Neuronal stem cell (in vitro differentiated cells): ENCODE measurements at regions not wholly inside any gene's neighbourhood (a gene's known extent, or its start where the extent isn't known, plus 50 kb on each side); places are given as distances from the start of the nearest gene placed in this dataset.
"Not testable (repeated sequence)": the region's sequence is repeated elsewhere in the genome, so short reads cannot be mapped to it uniquely, and the experiment has no call there.

Experiments used
- DNase-seq: peaks from one replicate; pipeline ENCODE4 v3.0.0-alpha.2; 2013; ENCODE audit warnings: low spot score
- H2AFZ ChIP-seq: one replicate; pipeline ENCODE4 v1.6.1; 2013; ENCODE audit warnings: mild to moderate bottlenecking, low read length, inconsistent platforms
- H2AK5ac ChIP-seq: 2 replicates; pipeline ENCODE4 v1.6.1; 2013; ENCODE audit warnings: low read depth, mild to moderate bottlenecking, inconsistent platforms, low read length, moderate library complexity, mixed read lengths
- H2BK120ac ChIP-seq: 2 replicates; pipeline ENCODE4 v1.6.1; 2013; ENCODE audit warnings: low read depth, mild to moderate bottlenecking, inconsistent platforms, low read length, moderate library complexity, mixed read lengths
- H2BK12ac ChIP-seq: one replicate; pipeline ENCODE4 v1.6.1; 2013; ENCODE audit warnings: low read length, inconsistent platforms
- H2BK15ac ChIP-seq: 2 replicates; pipeline ENCODE4 v1.6.1; 2013; ENCODE audit warnings: mild to moderate bottlenecking, low read length, inconsistent platforms, mixed read lengths
- H2BK5ac ChIP-seq: one replicate; pipeline ENCODE4 v1.6.1; 2013; ENCODE audit warnings: inconsistent platforms, mild to moderate bottlenecking, low read length, moderate library complexity
- H3K14ac ChIP-seq: one replicate; pipeline ENCODE4 v1.6.1; 2013; ENCODE audit warnings: low read length, inconsistent platforms
- H3K18ac ChIP-seq: 2 replicates; pipeline ENCODE4 v1.6.1; 2013; ENCODE audit warnings: low read length, inconsistent platforms
- H3K23ac ChIP-seq: 2 replicates; pipeline ENCODE4 v1.6.1; 2013; ENCODE audit warnings: low read depth, mild to moderate bottlenecking, mixed read lengths, low read length, inconsistent platforms; ENCODE audit not compliant: poor library complexity
- H3K27ac ChIP-seq: replicated peaks from 3 replicates; pipeline ENCODE4 v1.5.1; 2013; ENCODE audit warnings: low read length, inconsistent platforms
- H3K27me3 ChIP-seq, 3 experiments: 2 replicates each; pipeline ENCODE4 v1.6.1; 2013; ENCODE audit warnings: low read length in 3 of 3, mild to moderate bottlenecking in 2 of 3, inconsistent platforms in 1 of 3, low read depth in 1 of 3, mixed read lengths in 1 of 3, moderate library complexity in 1 of 3; ENCODE audit not compliant: control insufficient read depth in 3 of 3, insufficient read depth in 3 of 3
- H3K36me3 ChIP-seq, 2 donors: replicated peaks in 1 of 2; 2 replicates each; pipeline ENCODE4 v1.6.1; 2013; ENCODE audit warnings: low read length in 2 of 2; ENCODE audit not compliant: control insufficient read depth in 2 of 2, insufficient read depth in 2 of 2
- H3K4ac ChIP-seq: 2 replicates; pipeline ENCODE4 v1.6.1; 2013; ENCODE audit warnings: inconsistent platforms, mild to moderate bottlenecking, low read length, moderate library complexity
- H3K4me1 ChIP-seq, 2 donors: 1 replicate in 1 of 2; 2 replicates in 1 of 2; pipeline ENCODE4 v1.6.1; 2013; ENCODE audit warnings: low read length in 2 of 2, low read depth in 1 of 2; ENCODE audit not compliant: control insufficient read depth in 2 of 2, insufficient read depth in 1 of 2
- H3K4me2 ChIP-seq: one replicate; pipeline ENCODE4 v1.6.1; 2013; ENCODE audit warnings: mild to moderate bottlenecking, low read length, inconsistent platforms; ENCODE audit not compliant: insufficient read depth, poor library complexity, severe bottlenecking
- H3K4me3 ChIP-seq, 2 donors: 2 replicates each; pipeline ENCODE4 v1.5.1; 2013; ENCODE audit warnings: low read length in 2 of 2, mild to moderate bottlenecking in 2 of 2, inconsistent platforms in 1 of 2, moderate library complexity in 1 of 2
- H3K79me1 ChIP-seq: one replicate; pipeline ENCODE4 v1.6.1; 2013; ENCODE audit warnings: low read depth, mild to moderate bottlenecking, inconsistent platforms, low read length, moderate library complexity
- H3K9ac ChIP-seq: one replicate; pipeline ENCODE4 v1.6.1; 2013; ENCODE audit warnings: mild to moderate bottlenecking, low read depth, low read length, inconsistent platforms; ENCODE audit not compliant: poor library complexity
- H3K9me3 ChIP-seq, 2 donors: replicated peaks in 1 of 2; 2 replicates each; pipeline versions ENCODE3 to v1.6.1; 2013; ENCODE audit warnings: low read length in 2 of 2, mild to moderate bottlenecking in 2 of 2, inconsistent platforms in 1 of 2, low read depth in 1 of 2, mixed read lengths in 1 of 2, moderate library complexity in 1 of 2; ENCODE audit not compliant: control insufficient read depth in 2 of 2, insufficient read depth in 1 of 2
- H4K8ac ChIP-seq: one replicate; pipeline ENCODE4 v1.6.1; 2013; ENCODE audit warnings: low read depth, mild to moderate bottlenecking, inconsistent platforms, low read length, moderate library complexity
- H4K91ac ChIP-seq: one replicate; pipeline ENCODE4 v1.6.1; 2013; ENCODE audit warnings: low read length, low read depth, mild to moderate bottlenecking, inconsistent platforms; ENCODE audit not compliant: poor library complexity
- WGBS, 2 donors: extraction: QIAGEN DNeasy Blood & Tissue Kit; methylation state at CpG; one replicate each; pipeline ENCODE4 v1.1.7; 2013; ENCODE audit warnings: missing lambda C conversion rate in 2 of 2, mixed read lengths in 1 of 2; ENCODE audit not compliant: insufficient read length in 2 of 2, insufficient replicate concordance in 1 of 2; ENCODE audit errors: extremely low coverage in 2 of 2; 5-methylcytosine and 5-hydroxymethylcytosine counted together

DNA sequence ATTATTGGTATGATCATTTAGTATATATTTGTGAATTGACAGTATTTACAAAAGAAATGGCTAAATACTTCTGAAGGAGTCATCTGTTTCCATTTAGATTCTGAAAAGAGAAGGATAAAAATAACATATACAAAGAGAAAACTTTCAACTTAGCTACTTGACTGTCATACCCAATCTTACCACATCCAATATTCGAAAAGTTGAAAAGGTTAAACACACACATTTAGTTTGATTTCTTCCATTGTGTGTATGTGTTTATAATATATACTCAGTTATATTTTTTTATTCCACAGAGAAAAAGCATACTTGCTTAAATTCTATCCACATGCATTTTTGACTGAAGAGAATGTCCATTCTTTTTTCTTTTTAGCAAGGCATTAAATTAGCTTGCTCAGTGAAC, 470.7 kb downstream of the TFEC start:
- no peak overlapping the region for H2BK12ac ChIP-seq
- H3K4ac ChIP-seq: no peak overlapping the region
- no peak overlapping the region for H2AFZ ChIP-seq
- H3K79me1 ChIP-seq: no peaks in the 10 kb centered on the region
- no peak for DNase-seq
- H3K9me3 ChIP-seq: no peaks in the 10 kb centered on the region
- peaks cover 0 to 6% of the 10 kb centered on the region in 2 donors for H3K4me1 ChIP-seq
- no peak overlapping the region for H3K23ac ChIP-seq
- H3K27ac ChIP-seq: no peak overlapping the region
- no peak overlapping the region for H2AK5ac ChIP-seq
- no peaks in the 10 kb centered on the region for H3K27me3 ChIP-seq
- H3K14ac ChIP-seq: no peak overlapping the region
- no peak overlapping the region for H2BK5ac ChIP-seq
- H3K9ac ChIP-seq: no peak overlapping the region
- no CpG with 5 or more reads among the region's 1 CpG for WGBS, 2 donors
- no peak overlapping the region for H3K4me3 ChIP-seq
- no peak overlapping the region for H2BK120ac ChIP-seq
- no peak overlapping the region for H2BK15ac ChIP-seq
- H3K4me2 ChIP-seq: no peak overlapping the region
- H4K8ac ChIP-seq: no peak overlapping the region
- H3K36me3 ChIP-seq: no peaks in the 10 kb centered on the region
- no peak overlapping the region for H4K91ac ChIP-seq
- no peak overlapping the region for H3K18ac ChIP-seq

DNA sequence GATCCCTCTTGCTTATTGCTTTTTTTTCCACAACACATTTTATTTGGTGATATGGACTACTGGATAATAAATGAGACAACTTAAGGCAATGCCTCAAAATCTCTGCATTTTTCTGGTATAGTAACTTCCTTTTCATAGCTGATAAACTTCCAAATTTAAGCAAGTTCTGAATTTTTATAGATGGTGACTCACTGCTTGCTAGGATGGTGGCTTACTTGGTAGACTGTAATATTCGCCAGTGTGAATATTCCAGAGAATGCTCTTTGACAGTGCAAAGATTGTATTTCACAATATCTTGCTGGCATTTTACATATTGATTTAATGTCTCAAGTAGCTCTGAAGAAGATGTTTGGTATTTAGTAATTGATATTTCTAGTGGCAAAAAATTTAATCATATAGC, 472.4 kb downstream of the TFEC start:
- Histone ChIP-seq H2BK120ac (no peak overlapping the region), H3K23ac (no peak overlapping the region), H3K9me3 (no peaks in the 10 kb centered on the region), H3K14ac (no peak overlapping the region), H2BK5ac (no peak overlapping the region), H4K8ac (no peak overlapping the region), H3K4ac (no peak overlapping the region), H2BK15ac (no peak overlapping the region), H3K9ac (no peak overlapping the region), H3K4me3 (no peak overlapping the region), H2AFZ (no peak overlapping the region), H2AK5ac (no peak overlapping the region), H2BK12ac (no peak overlapping the region), H3K27ac (no peak overlapping the region), H3K27me3 (no peaks in the 10 kb centered on the region), H3K4me2 (no peak overlapping the region), H3K36me3 (no peaks in the 10 kb centered on the region), H3K79me1 (no peaks in the 10 kb centered on the region), H4K91ac (no peak overlapping the region), H3K4me1 (peaks cover 0 to 6% of the 10 kb centered on the region in 2 donors), H3K18ac (no peak overlapping the region)
- no peak for DNase-seq
- no CpG with 5 or more reads among the region's 1 CpG for WGBS, 2 donors

DNA sequence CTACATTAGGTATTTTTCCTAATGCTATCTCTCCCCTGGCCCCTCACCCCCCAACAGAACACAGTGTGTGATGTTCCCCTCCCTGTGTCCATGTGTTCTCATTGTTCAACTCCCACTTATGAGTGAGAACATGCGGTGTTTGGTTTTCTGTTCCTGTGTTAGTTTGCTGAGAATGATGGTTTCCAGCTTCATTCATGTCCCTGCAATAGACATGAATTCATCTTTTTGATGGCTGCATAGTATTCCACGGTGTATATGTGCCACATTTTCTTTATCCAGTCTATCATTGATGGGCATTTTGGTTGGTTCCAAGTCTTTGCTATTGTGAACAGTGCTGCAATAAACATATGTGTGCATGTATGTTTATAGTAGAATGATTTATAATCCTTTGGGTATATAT, 473.3 kb downstream of the TFEC start:
- H3K79me1 ChIP-seq, H3K4me2 ChIP-seq, H4K91ac ChIP-seq, H3K36me3 ChIP-seq, H3K4me1 ChIP-seq, H2BK5ac ChIP-seq, H3K23ac ChIP-seq, H3K9ac ChIP-seq, H3K27ac ChIP-seq, H4K8ac ChIP-seq, H3K27me3 ChIP-seq, H2AK5ac ChIP-seq, H3K4me3 ChIP-seq, H3K14ac ChIP-seq, H2AFZ ChIP-seq, H3K18ac ChIP-seq, H3K9me3 ChIP-seq, DNase-seq, H2BK15ac ChIP-seq, H2BK120ac ChIP-seq, H2BK12ac ChIP-seq, H3K4ac ChIP-seq: not testable (repeated sequence)
- WGBS, 2 donors: no CpG with 5 or more reads among the region's 2 CpGs

DNA sequence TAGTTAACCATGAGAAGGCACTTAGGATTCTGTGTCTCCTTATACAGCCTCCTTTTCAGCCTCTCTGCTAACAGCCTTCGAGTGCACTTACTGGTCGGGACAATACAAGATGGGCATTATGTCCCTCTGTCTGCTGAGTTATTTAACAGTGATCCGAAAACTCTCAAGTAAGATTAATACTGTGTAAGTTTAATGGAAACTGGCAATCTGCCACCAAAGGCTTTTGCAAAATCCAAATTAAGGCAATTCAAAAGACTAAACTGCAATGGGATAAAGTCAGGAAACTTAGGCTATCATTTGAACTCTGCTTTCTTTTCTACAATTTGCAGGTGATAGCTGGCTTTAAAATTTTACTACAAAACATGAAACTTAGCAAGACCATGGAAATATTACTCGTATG, 477.8 kb downstream of the TFEC start:
- Histone ChIP-seq H2BK15ac (no peak overlapping the region), H2BK12ac (no peak overlapping the region), H3K79me1 (no peaks in the 10 kb centered on the region), H3K4me3 (no peak overlapping the region), H3K4me2 (no peak overlapping the region), H3K9ac (no peak overlapping the region), H3K4ac (no peak overlapping the region), H3K14ac (no peak overlapping the region), H3K23ac (no peak overlapping the region), H2AK5ac (no peak overlapping the region), H3K27me3 (no peaks in the 10 kb centered on the region), H2BK120ac (no peak overlapping the region), H3K4me1 (peaks cover 0 to 1% of the 10 kb centered on the region in 2 donors), H4K8ac (no peak overlapping the region), H3K27ac (no peak overlapping the region), H3K9me3 (no peaks in the 10 kb centered on the region), H3K36me3 (no peaks in the 10 kb centered on the region), H2AFZ (no peak overlapping the region), H4K91ac (no peak overlapping the region), H3K18ac (no peak overlapping the region), H2BK5ac (no peak overlapping the region)
- no CpG with 5 or more reads among the region's 4 CpGs for WGBS, 2 donors
- no peak for DNase-seq
